Upper lobe of left lung (tissue), 4 donors: ENCODE measurements at regions not wholly inside any gene's neighbourhood (a gene's known extent, or its start where the extent isn't known, plus 50 kb on each side); places are given as distances from the start of the nearest gene placed in this dataset.

Experiments
- CTCF ChIP-seq, 6 experiments: fragments of 450-650 bp in 4 of 6; fragments of 200-600 bp in 2 of 6; sonication (generic) in 2 of 6; IDR thresholded peaks; one replicate each; pipeline ENCODE4 v1.5.1; 2016 to 2019; ENCODE audit warnings: antibody characterized with exemption in 6 of 6
- EP300 ChIP-seq, 4 donors: sonication (generic); formaldehyde crosslinking; IDR thresholded peaks; one replicate each; pipeline ENCODE4 v1.5.1; 2017; ENCODE audit warnings: antibody characterized with exemption in 4 of 4, control low read depth in 2 of 4
- POLR2A ChIP-seq, 4 donors: fragments of 450-650 bp; IDR thresholded peaks; one replicate each; pipeline ENCODE4 v1.5.1; 2016 to 2017; ENCODE audit warnings: antibody characterized with exemption in 4 of 4, mild to moderate bottlenecking in 2 of 4
- POLR2AphosphoS5 ChIP-seq, 2 donors: sonication (generic); formaldehyde crosslinking; IDR thresholded peaks; one replicate each; pipeline ENCODE4 v1.5.1; 2017; ENCODE audit warnings: antibody characterized with exemption in 2 of 2

DNA sequence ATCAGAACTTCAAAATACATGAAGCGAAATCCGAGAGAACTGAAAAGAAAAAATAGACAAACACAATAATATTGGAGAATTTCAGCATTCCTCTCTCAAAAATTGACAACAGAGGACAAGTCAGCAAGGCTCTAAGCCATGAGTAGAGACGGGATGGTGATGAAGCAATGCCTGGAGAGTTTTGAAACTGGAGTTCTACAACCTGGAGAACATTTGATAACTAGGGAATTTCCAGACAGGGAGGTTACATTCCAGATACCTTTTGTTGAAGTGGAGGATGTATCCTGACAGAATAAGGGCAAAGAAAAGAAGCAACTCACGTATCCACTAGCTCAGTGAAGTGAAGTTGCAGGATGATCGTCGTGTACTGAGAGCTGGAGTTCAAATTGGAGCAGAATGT is 291.4 kb downstream of the CTTN start:
- TF ChIP-seq CTCF (IDR thresholded peaks at IDR 0.05) = no peak
- no peak for TF ChIP-seq POLR2A (IDR thresholded peaks at IDR 0.05)
- TF ChIP-seq POLR2AphosphoS5 (IDR thresholded peaks at IDR 0.05) = no peak
- TF ChIP-seq EP300 (IDR thresholded peaks at IDR 0.05) = no peak
